ENCODE measurements at regions not wholly inside any gene's neighbourhood (a gene's known extent, or its start where the extent isn't known, plus 50 kb on each side); places are given as distances from the start of the nearest gene placed in this dataset.

DNA sequence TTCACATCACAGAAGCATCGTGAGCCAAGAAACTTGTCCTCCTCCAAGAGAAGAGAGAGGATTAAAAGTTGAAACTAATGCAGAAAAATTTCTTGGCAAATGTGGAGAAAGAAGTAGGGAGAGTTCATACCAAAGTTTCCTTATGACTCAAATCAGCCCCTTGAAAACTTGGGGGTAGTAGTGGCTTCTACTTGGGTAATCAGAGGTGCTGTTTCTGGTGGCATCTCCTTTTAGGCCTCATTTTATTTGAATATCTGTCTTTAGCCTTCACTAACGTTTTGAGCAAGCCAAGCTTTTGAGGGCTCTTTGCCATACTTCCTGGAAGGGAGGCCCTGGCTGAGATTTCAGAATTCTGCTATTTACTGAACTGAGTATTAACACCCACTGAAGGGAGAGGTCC, 515.3 kb upstream of the MEX3C start:
- Histone ChIP-seq H3K27ac (ENCODE audit: low read depth in 1 of 2, low read length in 1 of 2) (no peak overlapping the region), H3K9ac (ENCODE audit: insufficient read depth in 1 of 2, low read length in 2 of 2) (no peak overlapping the region), H3K27me3 (ENCODE audit: control insufficient read depth in 3 of 3, insufficient read depth in 3 of 3, low read length in 2 of 3) (no peaks in the 10 kb centered on the region), H3K4me1 (ENCODE audit: control insufficient read depth in 5 of 5, insufficient read depth in 5 of 5, low read length in 5 of 5) (no peaks in the 10 kb centered on the region), H3K4me3 (no peak overlapping the region), H3K36me3 (ENCODE audit: control insufficient read depth in 4 of 4, insufficient read depth in 4 of 4, low read length in 4 of 4) (no peaks in the 10 kb centered on the region), H3K9me3 (ENCODE audit: control insufficient read depth in 4 of 4, insufficient read depth in 3 of 4, low read length in 3 of 4) (peaks cover 0 to 6% (median 5%) of the 10 kb centered on the region in 4 donors)
- TF ChIP-seq, protein P1, sequence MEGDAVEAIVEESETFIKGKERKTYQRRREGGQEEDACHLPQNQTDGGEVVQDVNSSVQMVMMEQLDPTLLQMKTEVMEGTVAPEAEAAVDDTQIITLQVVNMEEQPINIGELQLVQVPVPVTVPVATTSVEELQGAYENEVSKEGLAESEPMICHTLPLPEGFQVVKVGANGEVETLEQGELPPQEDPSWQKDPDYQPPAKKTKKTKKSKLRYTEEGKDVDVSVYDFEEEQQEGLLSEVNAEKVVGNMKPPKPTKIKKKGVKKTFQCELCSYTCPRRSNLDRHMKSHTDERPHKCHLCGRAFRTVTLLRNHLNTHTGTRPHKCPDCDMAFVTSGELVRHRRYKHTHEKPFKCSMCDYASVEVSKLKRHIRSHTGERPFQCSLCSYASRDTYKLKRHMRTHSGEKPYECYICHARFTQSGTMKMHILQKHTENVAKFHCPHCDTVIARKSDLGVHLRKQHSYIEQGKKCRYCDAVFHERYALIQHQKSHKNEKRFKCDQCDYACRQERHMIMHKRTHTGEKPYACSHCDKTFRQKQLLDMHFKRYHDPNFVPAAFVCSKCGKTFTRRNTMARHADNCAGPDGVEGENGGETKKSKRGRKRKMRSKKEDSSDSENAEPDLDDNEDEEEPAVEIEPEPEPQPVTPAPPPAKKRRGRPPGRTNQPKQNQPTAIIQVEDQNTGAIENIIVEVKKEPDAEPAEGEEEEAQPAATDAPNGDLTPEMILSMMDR (IDR thresholded peaks at IDR 0.05; ENCODE audit: control extremely low read depth, extremely low read depth) = no peak
- ATAC-seq (ENCODE audit: insufficient read depth, low FRiP score) (no peak), DNase-seq (no peak)
- 65 to 67% methylated on average over 2 of the region's 2 CpGs for WGBS, 2 donors

DNA sequence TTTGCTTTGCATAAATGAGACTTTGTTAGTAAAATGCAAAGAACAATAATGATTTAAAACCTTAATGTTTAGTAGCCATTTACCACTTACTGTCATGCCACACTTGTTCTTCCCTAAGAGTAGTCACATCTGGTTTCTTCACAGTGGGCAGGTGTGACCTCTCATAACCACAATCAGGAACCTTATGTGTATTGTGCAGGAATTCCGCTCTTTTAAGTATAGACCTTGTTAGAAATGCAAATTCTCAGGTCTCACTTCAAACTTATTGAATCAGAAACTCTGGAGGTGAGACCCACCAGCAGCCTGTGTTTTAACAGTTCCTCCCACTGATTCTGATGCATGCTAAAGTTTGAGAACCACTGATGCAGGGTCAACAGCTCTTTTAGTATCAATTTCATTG, 518.8 kb upstream of the MEX3C start:
- ATAC-seq (ENCODE audit: insufficient read depth, low FRiP score) = no peak
- 85 to 91% methylated on average over 1 of the region's 1 CpG for WGBS, 2 donors
- no peaks in the 10 kb centered on the region for H3K36me3 ChIP-seq (ENCODE audit: control insufficient read depth in 4 of 4, insufficient read depth in 4 of 4, low read length in 4 of 4)

DNA sequence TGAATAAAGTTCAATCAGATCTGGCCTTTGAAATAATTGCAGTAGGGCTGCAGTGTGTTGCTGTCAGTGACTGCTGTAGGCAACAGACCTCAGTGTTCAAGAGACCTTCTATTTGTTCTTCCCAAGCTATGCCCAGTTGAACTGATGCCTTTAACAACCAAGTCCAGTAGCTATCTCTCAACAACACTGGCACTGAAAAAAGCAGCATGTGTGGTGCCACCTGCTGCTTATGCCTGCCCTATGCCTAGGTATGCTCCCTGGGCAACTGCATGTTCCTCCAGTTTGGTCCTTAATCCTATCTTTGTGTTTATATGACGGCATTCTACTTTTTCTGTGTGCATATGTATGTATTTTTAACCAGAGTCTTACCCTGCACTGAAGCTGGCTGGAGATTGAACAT, 523.9 kb upstream of the MEX3C start:
- no peaks in the 10 kb centered on the region for H3K4me1 ChIP-seq (ENCODE audit: control insufficient read depth in 5 of 5, insufficient read depth in 5 of 5, low read length in 5 of 5)
- no peaks in the 10 kb centered on the region for H3K27me3 ChIP-seq (ENCODE audit: control insufficient read depth in 3 of 3, insufficient read depth in 3 of 3, low read length in 2 of 3)
- DNase-seq (peak in 1 of 3 donors; percentile 9), ATAC-seq (ENCODE audit: insufficient read depth, low FRiP score) (no peak)
- H3K36me3 ChIP-seq (ENCODE audit: control insufficient read depth in 4 of 4, insufficient read depth in 4 of 4, low read length in 4 of 4) = no peaks in the 10 kb centered on the region
- H3K9me3 ChIP-seq (ENCODE audit: control insufficient read depth in 4 of 4, insufficient read depth in 3 of 4, low read length in 3 of 4) = peaks cover 0 to 3% (median 0%) of the 10 kb centered on the region in 4 donors
- WGBS, 2 donors = 69 to 75% methylated on average over 1 of the region's 1 CpG
- H3K4me3 ChIP-seq = no peak overlapping the region
- H3K27ac ChIP-seq (ENCODE audit: low read depth in 1 of 2, low read length in 1 of 2) = no peak overlapping the region
- TF ChIP-seq, protein P1 (IDR thresholded peaks at IDR 0.05; ENCODE audit: control extremely low read depth, extremely low read depth) = no peak
- no peak overlapping the region for H3K9ac ChIP-seq (ENCODE audit: insufficient read depth in 1 of 2, low read length in 2 of 2)

More for the DNA sequence above, 518.8 kb upstream of the MEX3C start:
- DNase-seq = no peak
- H3K9me3 ChIP-seq (ENCODE audit: control insufficient read depth in 4 of 4, insufficient read depth in 3 of 4, low read length in 3 of 4) = peaks cover 0 to 5% (median 2%) of the 10 kb centered on the region in 4 donors
- H3K27ac ChIP-seq (ENCODE audit: low read depth in 1 of 2, low read length in 1 of 2) = no peak overlapping the region
- TF ChIP-seq, protein P1 (IDR thresholded peaks at IDR 0.05; ENCODE audit: control extremely low read depth, extremely low read depth) = no peak
- H3K27me3 ChIP-seq (ENCODE audit: control insufficient read depth in 3 of 3, insufficient read depth in 3 of 3, low read length in 2 of 3) = no peaks in the 10 kb centered on the region
- H3K4me3 ChIP-seq = no peak overlapping the region
- H3K9ac ChIP-seq (ENCODE audit: insufficient read depth in 1 of 2, low read length in 2 of 2) = no peak overlapping the region
- no peaks in the 10 kb centered on the region for H3K4me1 ChIP-seq (ENCODE audit: control insufficient read depth in 5 of 5, insufficient read depth in 5 of 5, low read length in 5 of 5)

DNA sequence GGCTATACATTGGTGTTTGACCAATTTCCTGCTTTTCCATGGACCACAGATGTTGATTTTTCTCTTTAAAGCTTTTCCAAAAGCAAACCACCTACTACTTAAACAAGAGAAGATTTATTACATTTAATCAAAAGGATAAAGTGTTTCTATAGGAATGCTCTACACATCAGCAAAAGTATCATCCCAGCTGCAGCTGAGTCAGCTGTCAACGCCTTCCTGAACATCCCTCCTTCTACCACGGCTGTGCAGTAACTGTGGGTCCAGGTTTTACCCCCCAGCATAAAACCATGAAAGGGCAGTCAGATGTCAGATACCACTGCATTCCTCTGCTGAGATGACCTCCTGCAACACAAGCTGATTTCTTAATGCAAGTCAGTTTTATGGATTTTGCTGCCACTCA, 524.5 kb upstream of the MEX3C start:
- no peaks in the 10 kb centered on the region for H3K27me3 ChIP-seq (ENCODE audit: control insufficient read depth in 3 of 3, insufficient read depth in 3 of 3, low read length in 2 of 3)
- no peak overlapping the region for H3K9ac ChIP-seq (ENCODE audit: insufficient read depth in 1 of 2, low read length in 2 of 2)
- peaks cover 0 to 3% (median 0%) of the 10 kb centered on the region in 4 donors for H3K9me3 ChIP-seq (ENCODE audit: control insufficient read depth in 4 of 4, insufficient read depth in 3 of 4, low read length in 3 of 4)
- ATAC-seq (ENCODE audit: insufficient read depth, low FRiP score) (no peak), DNase-seq (no peak)
- no peaks in the 10 kb centered on the region for H3K4me1 ChIP-seq (ENCODE audit: control insufficient read depth in 5 of 5, insufficient read depth in 5 of 5, low read length in 5 of 5)
- H3K36me3 ChIP-seq (ENCODE audit: control insufficient read depth in 4 of 4, insufficient read depth in 4 of 4, low read length in 4 of 4) = no peaks in the 10 kb centered on the region
- no peak overlapping the region for H3K27ac ChIP-seq (ENCODE audit: low read depth in 1 of 2, low read length in 1 of 2)
- H3K4me3 ChIP-seq = no peak overlapping the region
- TF ChIP-seq, protein P1 (IDR thresholded peaks at IDR 0.05; ENCODE audit: control extremely low read depth, extremely low read depth) = no peak
- WGBS, 2 donors = 70 to 81% methylated on average over 2 of the region's 2 CpGs

Measured in lung (tissue), 11 donors.